NCI-H146 treated with DMSO at 0.1 percent for 48 hours (cell line): ENCODE measurements at regions not wholly inside any gene's neighbourhood (a gene's known extent, or its start where the extent isn't known, plus 50 kb on each side); places are given as distances from the start of the nearest gene placed in this dataset.
"Not testable (repeated sequence)": the region's sequence is repeated elsewhere in the genome, so short reads cannot be mapped to it uniquely, and the experiment has no call there.

Source experiments
- DNase-seq: peaks from one replicate; lab custom pipeline; 2025; ENCODE audit not compliant: unreplicated experiment; lab: John Stamatoyannopoulos, UW

DNA sequence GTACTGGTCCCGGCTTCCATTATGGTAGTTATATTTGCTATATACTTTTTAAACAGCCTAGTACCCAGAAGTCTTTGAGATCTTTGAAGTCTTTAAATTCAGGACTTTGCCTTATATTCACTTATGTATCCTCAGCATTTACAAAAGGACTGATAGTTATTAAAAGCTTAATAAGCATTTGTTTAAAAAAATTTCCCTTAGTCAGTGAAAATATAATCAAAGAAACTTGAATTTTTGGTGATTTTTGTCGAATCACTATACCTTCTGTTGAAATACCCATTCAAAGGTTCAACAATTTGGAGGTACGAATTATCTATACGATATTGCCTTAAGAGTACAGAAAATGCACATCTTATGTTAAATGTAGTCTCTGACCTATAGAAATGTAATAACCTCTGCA, 721.4 kb downstream of the NSUN3 start:
- DNase-seq = no peak

DNA sequence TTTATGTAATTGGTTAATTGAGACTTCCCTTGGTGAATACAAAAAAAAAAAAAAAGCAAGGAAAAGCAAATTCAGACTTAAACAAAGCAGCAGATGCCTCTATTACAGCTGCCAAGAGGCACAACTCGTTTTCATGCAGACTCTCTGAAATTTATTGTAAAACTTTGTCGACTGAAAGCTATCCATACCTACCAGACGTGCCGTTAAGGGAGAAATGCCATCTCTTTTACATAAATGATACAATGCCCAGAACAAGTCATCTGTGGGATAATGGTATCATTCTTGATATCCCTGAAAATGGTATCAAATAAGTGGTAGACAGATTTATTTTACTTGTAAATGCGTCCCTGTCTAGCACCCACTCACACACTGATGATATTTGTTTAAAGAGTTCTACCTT, 724.2 kb downstream of the NSUN3 start:
- DNase-seq = no peak

DNA sequence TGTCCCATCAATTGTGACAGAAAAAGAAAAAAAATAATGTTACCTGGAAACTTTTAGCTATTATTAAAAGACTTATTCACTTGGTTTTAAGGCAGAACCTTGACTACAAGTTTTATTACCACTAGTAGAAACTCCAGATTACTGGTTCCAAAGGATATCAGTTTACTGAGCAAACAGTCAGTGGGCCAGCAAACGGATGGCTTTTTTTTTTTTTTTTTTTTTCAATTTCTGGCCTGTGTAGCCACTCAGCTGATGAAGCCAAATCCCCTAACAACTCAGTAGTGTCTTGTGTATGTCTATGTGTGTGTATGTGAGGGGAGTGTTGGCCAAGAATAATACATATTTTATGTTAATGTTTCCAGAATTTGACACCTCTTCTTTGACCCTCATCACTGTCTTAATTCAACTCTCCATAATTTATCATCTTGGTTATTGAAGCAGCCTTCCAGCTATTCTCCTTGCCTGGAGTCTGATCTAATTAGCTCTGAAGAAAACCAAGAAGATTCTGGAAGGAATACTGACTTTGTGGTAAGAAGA, 724.9 kb downstream of the NSUN3 start:
- DNase-seq = no peak

- DNase-seq = no peak
Measured at GRCh38 chr3:94794563-94794962, 731.7 kb downstream of the NSUN3 start.

GRCh38 chr3:94799420-94800060, 736.7 kb downstream of the NSUN3 start:
- no peak for DNase-seq

DNA sequence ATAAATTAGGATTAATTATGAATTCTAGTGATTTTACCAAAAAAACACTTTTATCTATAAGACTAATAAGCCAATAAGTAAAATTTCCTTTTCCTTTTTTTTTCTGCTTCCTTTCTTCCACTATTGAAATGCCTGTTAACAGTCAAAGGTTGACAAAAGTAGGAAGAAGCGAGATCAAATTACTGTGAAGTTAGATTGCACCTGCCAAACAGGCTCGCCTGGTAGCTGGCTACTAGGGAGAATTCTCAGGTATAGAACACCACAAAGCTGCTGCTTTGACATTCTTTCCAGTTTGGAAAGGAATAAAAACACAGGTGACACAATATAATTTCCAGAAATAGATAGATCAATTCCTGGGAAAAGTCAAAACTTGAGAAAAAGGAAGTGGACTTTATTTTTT, 749.0 kb downstream of the NSUN3 start:
- DNase-seq = no peak

DNA sequence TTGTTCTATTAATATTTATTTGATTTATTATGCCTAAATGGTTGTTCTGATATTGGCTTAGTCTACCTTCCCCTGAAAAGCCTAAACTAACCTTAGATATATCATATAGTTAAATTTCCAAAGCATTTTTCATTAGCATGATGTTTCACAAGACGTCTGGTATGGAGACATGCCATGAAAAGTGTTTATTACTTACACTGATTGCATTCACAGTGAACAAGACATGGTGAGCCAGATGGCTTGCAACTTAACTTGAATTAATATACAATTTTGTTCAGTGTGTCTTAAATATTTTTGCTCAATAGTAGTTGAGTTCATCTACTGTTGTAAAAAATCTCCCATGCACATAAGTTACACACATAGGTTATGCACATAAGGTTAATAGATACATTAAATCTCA, 758.4 kb downstream of the NSUN3 start:
- DNase-seq = no peak

- DNase-seq = no peak
Measured at GRCh38 chr3:94822298-94822697, 759.4 kb downstream of the NSUN3 start.

DNA sequence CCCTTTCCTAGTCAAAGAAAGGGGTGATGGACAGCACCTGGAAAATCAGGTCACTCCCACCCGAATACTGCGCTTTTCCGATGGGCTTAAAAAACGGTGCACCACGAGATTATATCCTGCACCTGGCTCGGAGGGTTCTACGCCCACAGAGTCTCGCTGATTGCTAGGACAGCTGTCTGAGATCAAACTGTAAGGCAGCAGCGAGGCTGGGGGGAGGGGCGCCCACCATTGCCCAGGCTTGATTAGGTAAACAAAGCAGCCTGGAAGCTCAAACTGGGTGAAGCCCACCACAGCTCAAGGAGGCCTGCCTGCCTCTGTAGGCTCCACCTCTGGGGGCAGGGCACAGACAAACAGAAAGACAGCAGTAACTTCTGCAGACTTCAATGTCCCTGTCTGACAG, 783.4 kb downstream of the NSUN3 start:
- DNase-seq = not testable (repeated sequence)

DNA sequence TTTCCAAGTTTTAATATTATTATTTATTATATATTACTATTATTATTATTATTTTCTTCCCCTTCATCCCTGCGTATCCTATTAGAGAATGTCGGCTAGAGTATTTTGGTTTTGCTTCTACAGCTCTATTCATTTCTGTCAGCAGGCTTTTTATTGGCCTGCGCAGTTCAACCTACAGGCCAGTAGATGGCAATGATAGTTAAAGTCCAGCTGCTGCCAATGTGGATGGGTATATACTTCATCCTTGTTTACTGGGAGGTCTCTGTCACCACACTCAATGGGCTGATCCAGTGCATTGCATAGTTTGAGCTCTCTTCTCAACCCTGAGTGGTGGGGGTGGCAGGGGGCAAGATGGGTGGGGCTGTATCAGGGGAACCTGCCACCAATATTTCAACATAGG, 799.8 kb downstream of the NSUN3 start:
- no peak for DNase-seq

DNA sequence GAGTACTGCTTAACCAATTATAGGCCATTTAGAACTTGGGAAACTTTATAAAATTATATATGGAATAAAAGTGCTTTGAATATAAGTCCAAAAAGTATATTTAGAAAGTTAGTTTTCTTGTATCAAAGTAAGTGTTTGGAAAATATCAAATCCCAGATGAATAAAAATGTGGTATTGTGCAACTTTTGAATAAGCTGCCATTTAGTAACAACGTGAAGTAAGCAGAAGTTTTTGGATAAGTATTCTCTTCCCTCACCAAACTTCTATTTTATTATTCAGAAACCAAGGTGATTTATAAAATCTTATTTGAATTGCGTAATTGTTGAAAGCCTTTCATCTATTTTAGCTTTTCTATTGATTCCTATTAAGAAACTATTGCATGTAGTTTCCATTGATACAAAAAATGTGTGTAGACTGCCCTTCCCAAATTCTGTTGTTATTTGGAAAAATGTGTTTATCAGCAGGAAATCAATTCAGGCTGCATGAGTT, 806.2 kb downstream of the NSUN3 start:
- no peak for DNase-seq

DNA sequence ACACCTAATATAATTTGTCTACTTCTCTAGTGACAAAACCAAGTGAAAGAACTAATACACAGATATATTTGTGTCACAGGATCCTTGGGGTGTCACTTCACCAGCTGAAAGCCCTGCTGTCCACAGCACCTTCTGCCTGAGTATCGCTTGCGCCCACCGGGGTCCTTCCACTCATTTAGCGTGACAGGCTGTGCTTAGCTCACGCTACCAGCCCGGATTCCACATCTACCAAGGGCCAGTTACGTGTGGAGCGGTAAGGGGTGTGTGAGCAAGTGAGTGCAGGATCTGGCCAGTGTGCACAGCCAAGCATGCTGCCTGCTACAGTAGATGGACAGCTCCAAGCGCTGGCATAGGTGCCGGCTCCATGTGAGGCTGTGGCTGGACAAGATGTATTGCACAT, 810.9 kb downstream of the NSUN3 start:
- DNase-seq = no peak

GRCh38 chr3:94875149-94875548, 812.3 kb downstream of the NSUN3 start:
- DNase-seq = no peak

- no peak for DNase-seq
Measured at GRCh38 chr3:94887065-94887464, 824.2 kb downstream of the NSUN3 start.

GRCh38 chr3:94896994-94897393, 834.1 kb downstream of the NSUN3 start:
- DNase-seq = no peak

- DNase-seq = no peak
Measured at GRCh38 chr3:94904156-94904674, 841.4 kb downstream of the NSUN3 start.

DNA sequence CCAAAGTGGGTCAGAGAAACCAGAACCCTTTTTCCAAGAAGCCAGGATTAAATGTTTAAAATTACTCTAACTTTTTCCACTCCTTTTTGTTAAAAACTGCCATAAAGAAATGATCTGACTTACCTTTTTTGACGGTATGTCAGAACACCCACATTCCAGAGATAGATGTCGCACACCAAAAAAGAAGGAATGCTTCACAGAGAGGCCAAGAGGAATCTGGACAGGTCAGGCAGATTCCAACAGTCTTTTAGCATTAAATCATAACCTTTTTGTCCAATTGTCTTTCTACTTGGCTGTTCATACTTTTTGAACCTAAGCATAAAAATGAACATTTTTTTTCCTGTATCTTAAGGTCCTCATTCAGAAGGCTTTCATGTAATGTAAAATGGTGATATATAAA, 846.9 kb downstream of the NSUN3 start:
- DNase-seq = no peak

DNA sequence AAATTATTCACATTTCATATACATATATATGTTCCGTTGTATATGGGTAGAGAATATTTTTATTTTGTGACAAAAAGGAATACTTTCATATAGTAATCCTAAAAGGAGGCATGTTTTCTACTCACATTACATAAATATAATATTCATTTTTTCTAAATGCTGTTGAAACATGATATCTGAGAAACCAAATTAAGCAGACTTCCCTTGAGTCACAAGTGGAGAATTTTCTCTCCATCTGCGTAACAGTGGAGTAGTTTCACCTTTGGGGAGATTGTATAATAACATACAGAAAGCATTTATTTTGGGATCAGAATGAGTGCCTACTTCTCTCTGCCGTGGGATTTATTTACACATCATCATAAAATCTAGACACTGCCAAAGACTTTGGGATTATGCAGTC, 849.8 kb downstream of the NSUN3 start:
- DNase-seq = no peak

DNA sequence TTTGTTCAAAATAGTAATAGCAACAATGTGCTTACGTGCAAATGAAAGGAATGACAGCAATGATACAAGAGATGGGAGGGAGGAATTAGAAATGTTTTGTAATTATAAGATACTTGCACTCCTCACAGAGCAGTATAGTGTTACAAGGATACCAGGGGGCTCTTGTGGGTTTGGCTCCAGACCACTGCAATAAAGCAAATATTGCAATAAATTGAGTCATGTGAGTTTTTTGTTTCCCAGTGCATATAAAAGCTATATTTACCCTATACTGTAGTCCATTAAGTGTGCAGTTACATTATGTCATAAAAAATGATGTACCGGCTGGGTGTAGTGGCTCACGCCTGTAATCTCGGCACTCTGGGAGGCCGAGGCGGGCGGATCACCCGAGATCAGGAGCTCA, 864.3 kb downstream of the NSUN3 start:
- no peak for DNase-seq

- DNase-seq = no peak
Measured at GRCh38 chr3:94928921-94929320, 866.1 kb downstream of the NSUN3 start.

- no peak for DNase-seq
Measured at GRCh38 chr3:94935738-94936580, 873.1 kb downstream of the NSUN3 start.

DNA sequence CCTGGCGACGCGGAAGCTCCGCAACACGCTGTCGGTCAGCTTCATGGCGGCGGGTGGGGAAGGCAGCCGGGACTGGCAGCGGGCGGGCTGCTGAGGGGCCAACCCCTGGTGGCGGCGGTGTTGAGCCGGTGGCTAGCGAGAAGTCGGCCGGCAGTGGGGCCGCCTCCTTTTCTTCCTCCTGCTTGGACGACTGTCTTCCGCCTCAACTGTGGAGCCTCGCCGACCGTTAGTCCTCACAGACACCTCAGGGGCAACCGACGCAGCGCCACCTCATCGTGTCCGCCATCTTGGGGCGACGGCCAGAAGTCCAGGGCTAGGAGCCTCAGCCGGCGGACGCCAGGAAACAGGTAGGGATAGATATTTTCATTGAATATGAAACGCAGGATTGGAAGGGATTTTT, 875.1 kb downstream of the NSUN3 start:
- DNase-seq = peak; percentile 64
